GM12878 (cell line): ENCODE measurements at regions not wholly inside any gene's neighbourhood (a gene's known extent, or its start where the extent isn't known, plus 50 kb on each side); places are given as distances from the start of the nearest gene placed in this dataset.

ENCODE experiments used
- HDAC2 ChIP-seq: fragments of 200-600 bp; sonication (generic); IDR thresholded peaks from 2 replicates; pipeline ENCODE4 v1.6.1; 2017
- JUND ChIP-seq: IDR thresholded peaks from 2 replicates; pipeline ENCODE4 v1.6.1; 2012; ENCODE audit warnings: low read depth, mild to moderate bottlenecking, low read length, improper control_type of control experiment, moderate library complexity
- NR2C2 ChIP-seq: IDR thresholded peaks from 2 replicates; pipeline ENCODE4 v1.6.1; 2011; ENCODE audit warnings: borderline replicate concordance, low read depth; ENCODE audit not compliant: control insufficient read depth, insufficient read length
- NRF1 ChIP-seq: conservative IDR thresholded peaks from 2 replicates; pipeline ENCODE4 v1.6.1; 2011; ENCODE audit warnings: mild to moderate bottlenecking, low read depth, low read length, improper control_type of control experiment
- RAD21 ChIP-seq: IDR thresholded peaks from 2 replicates; pipeline ENCODE4 v1.6.1; 2011; ENCODE audit warnings: mild to moderate bottlenecking, low read depth, low read length, moderate library complexity; ENCODE audit not compliant: insufficient read depth
- SIX5 ChIP-seq: IDR thresholded peaks from 2 replicates; pipeline ENCODE4 v1.6.1; 2011; ENCODE audit warnings: mild to moderate bottlenecking, low read depth, low read length, moderate library complexity; ENCODE audit not compliant: severe bottlenecking
- SP1 ChIP-seq: IDR thresholded peaks from one replicate; pipeline ENCODE4 v1.6.1; 2011; ENCODE audit warnings: low read depth, low read length
- TARDBP ChIP-seq: IDR thresholded peaks from 2 replicates; pipeline ENCODE4 v1.6.1; 2016; ENCODE audit warnings: borderline replicate concordance
- YY1 ChIP-seq: IDR thresholded peaks from 2 replicates; pipeline ENCODE4 v1.6.1; 2011; ENCODE audit warnings: low read depth, mild to moderate bottlenecking, low read length
- ZNF274 ChIP-seq: IDR thresholded peaks from one replicate; pipeline ENCODE4 v1.8.0; 2011; ENCODE audit not compliant: insufficient read length, insufficient read depth
- TF ChIP-seq, protein P1 (sequence below), 3 experiments: IDR thresholded peaks in 2 of 3; conservative IDR thresholded peaks in 1 of 3; 2 replicates each; pipeline ENCODE4 v1.5.1; 2011; ENCODE audit warnings: low read depth in 3 of 3, low read length in 3 of 3, mild to moderate bottlenecking in 3 of 3, control low read depth in 2 of 3, moderate library complexity in 2 of 3, inconsistent platforms in 1 of 3, mixed read lengths in 1 of 3; ENCODE audit not compliant: control insufficient read depth in 2 of 3, insufficient read depth in 1 of 3; ENCODE audit errors: extremely low read depth in 1 of 3
- TF ChIP-seq, protein P2 (sequence below): fragments of 450-650 bp; conservative IDR thresholded peaks from 2 replicates; pipeline ENCODE4 v1.6.1; 2017; ENCODE audit warnings: mild to moderate bottlenecking, moderate library complexity

- TF ChIP-seq TARDBP (no peak), ZNF274 (no peak), JUND (no peak), HDAC2 (no peak), SP1 (no peak), SIX5 (no peak), RAD21 (peak; percentile 61), YY1 (no peak), NR2C2 (no peak), NRF1 (no peak)
- TF ChIP-seq, protein P1, sequence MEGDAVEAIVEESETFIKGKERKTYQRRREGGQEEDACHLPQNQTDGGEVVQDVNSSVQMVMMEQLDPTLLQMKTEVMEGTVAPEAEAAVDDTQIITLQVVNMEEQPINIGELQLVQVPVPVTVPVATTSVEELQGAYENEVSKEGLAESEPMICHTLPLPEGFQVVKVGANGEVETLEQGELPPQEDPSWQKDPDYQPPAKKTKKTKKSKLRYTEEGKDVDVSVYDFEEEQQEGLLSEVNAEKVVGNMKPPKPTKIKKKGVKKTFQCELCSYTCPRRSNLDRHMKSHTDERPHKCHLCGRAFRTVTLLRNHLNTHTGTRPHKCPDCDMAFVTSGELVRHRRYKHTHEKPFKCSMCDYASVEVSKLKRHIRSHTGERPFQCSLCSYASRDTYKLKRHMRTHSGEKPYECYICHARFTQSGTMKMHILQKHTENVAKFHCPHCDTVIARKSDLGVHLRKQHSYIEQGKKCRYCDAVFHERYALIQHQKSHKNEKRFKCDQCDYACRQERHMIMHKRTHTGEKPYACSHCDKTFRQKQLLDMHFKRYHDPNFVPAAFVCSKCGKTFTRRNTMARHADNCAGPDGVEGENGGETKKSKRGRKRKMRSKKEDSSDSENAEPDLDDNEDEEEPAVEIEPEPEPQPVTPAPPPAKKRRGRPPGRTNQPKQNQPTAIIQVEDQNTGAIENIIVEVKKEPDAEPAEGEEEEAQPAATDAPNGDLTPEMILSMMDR (IDR thresholded peaks at IDR 0.05 in 2 of 3, conservative IDR thresholded peaks at IDR 0.05 in 1 of 3; ENCODE audit: control insufficient read depth in 2 of 3, extremely low read depth in 1 of 3, insufficient read depth in 1 of 3, low read depth in 3 of 3, low read length in 3 of 3): peak in 2 of 3 experiments; percentile 12 to 30; a peak in 2 of 6 replicates
- TF ChIP-seq, protein P2, sequence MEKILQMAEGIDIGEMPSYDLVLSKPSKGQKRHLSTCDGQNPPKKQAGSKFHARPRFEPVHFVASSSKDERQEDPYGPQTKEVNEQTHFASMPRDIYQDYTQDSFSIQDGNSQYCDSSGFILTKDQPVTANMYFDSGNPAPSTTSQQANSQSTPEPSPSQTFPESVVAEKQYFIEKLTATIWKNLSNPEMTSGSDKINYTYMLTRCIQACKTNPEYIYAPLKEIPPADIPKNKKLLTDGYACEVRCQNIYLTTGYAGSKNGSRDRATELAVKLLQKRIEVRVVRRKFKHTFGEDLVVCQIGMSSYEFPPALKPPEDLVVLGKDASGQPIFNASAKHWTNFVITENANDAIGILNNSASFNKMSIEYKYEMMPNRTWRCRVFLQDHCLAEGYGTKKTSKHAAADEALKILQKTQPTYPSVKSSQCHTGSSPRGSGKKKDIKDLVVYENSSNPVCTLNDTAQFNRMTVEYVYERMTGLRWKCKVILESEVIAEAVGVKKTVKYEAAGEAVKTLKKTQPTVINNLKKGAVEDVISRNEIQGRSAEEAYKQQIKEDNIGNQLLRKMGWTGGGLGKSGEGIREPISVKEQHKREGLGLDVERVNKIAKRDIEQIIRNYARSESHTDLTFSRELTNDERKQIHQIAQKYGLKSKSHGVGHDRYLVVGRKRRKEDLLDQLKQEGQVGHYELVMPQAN: no peak
Observed at GRCh38 chr21:16194095-16194787, 464.5 kb downstream of the USP25 start.
